Activated CD8-positive, alpha-beta T cell treated with anti-CD3 and anti-CD28 coated beads for 36 hours (primary cell): ENCODE measurements at regions not wholly inside any gene's neighbourhood (a gene's known extent, or its start where the extent isn't known, plus 50 kb on each side); places are given as distances from the start of the nearest gene placed in this dataset.

Source experiments
- ATAC-seq: fragments of 200-7000 bp; cut with Tn5 transposase; one replicate; pipeline ENCODE4 v1.10.0; 2021; ENCODE audit warnings: mild to moderate bottlenecking, moderate library complexity
- CTCF ChIA-PET: fragments of 350-600 bp; sonication (Branson Sonifier 250); formaldehyde crosslinking; loops from one replicate; lab custom pipeline; 2021; ENCODE audit warnings: antibody characterized with exemption; lab: Charles Lee
- POLR2A ChIA-PET: fragments of 350-600 bp; sonication (Branson Sonifier 250); formaldehyde crosslinking; loops from one replicate; lab custom pipeline; 2021; ENCODE audit warnings: antibody characterized with exemption; lab: Charles Lee
- DNase-seq: peaks from one replicate; pipeline ENCODE4 v3.0.0-alpha.2; 2020
- H3K27ac Mint-ChIP-seq: one replicate; pipeline ENCODE4 v1.8.0; 2021; ENCODE audit warnings: mild to moderate bottlenecking, mixed read lengths
- H3K27me3 Mint-ChIP-seq: one replicate; pipeline ENCODE4 v1.8.0; 2021; ENCODE audit warnings: mixed read lengths
- H3K36me3 Mint-ChIP-seq: one replicate; pipeline ENCODE4 v1.8.0; 2021; ENCODE audit warnings: low read depth, mixed read lengths
- H3K4me1 Mint-ChIP-seq: one replicate; pipeline ENCODE4 v1.8.0; 2021; ENCODE audit warnings: low read depth, mixed read lengths
- H3K4me3 Mint-ChIP-seq: one replicate; pipeline ENCODE4 v1.8.0; 2021; ENCODE audit warnings: mild to moderate bottlenecking, moderate library complexity, mixed read lengths
- H3K9me3 Mint-ChIP-seq: one replicate; pipeline ENCODE4 v1.8.0; 2021; ENCODE audit warnings: mixed read lengths
- CTCF ChIP-seq: fragments of 200-600 bp; IDR thresholded peaks from one replicate; pipeline ENCODE4 v1.8.0; 2022; ENCODE audit warnings: antibody characterized with exemption, mild to moderate bottlenecking
- intact Hi-C: fragments of 100-400 bp; cut with micrococcal nuclease; formaldehyde crosslinking; loops from one replicate; pipeline ENCODE4 v1.10.0; 2022

DNA sequence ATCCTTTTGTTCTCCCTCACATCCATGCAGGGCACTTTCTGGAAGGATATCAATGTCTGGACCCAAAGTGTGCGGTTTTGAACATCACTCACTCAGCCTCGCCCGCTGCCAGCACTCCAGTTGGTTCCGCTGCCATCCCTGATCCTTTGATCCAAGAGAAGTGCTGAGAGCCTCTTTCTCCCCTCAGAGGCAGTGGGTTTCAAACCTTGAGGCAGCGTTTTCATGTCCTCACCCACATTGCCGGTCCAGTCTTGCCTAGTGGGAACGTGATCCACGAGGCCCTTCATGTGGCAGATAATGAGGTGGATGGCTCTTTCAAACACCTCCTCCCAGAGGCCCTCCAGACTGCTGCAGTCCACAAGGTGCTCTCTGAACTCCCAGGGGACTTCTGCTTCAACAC is 122.2 kb downstream of the ACTL8 start:
- ChIA-PET CTCF (no interaction called here), POLR2A (no interaction called here)
- TF ChIP-seq CTCF = no peak
- Mint-ChIP-seq H3K4me3 (no peak overlapping the region), H3K27ac (no peak overlapping the region), H3K36me3 (no peaks in the 10 kb centered on the region), H3K4me1 (no peaks in the 10 kb centered on the region), H3K27me3 (peaks cover 2% of the 10 kb centered on the region), H3K9me3 (no peaks in the 10 kb centered on the region)
- ATAC-seq (no peak), DNase-seq (no peak)
- intact Hi-C loops = no loop called here

DNA sequence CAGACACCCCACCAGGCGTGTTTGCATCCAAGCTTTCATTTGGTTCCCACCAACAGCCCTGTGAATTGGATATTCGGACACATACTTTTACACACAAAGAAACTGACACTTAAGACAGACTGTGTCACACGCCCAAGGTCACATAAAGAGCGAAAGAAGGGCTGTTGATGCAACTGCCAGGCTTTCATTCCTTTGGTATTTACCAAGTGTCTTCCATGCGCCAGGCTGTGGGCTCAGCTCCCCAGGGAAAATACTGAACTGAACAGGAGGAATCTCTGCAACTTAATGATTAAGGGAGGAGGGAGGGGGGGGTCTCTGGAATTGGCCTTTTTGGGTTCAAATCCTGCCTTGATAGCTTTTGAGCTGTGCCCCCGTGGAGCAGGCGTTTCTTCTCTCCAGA is 122.8 kb downstream of the ACTL8 start:
- ChIA-PET CTCF (no interaction called here), POLR2A (no interaction called here)
- Mint-ChIP-seq H3K9me3 (no peaks in the 10 kb centered on the region), H3K27ac (no peak overlapping the region), H3K4me3 (no peak overlapping the region), H3K36me3 (no peaks in the 10 kb centered on the region), H3K27me3 (peaks cover 2% of the 10 kb centered on the region), H3K4me1 (no peaks in the 10 kb centered on the region)
- TF ChIP-seq CTCF = no peak
- ATAC-seq (no peak), DNase-seq (no peak)
- intact Hi-C loops = no loop called here

DNA sequence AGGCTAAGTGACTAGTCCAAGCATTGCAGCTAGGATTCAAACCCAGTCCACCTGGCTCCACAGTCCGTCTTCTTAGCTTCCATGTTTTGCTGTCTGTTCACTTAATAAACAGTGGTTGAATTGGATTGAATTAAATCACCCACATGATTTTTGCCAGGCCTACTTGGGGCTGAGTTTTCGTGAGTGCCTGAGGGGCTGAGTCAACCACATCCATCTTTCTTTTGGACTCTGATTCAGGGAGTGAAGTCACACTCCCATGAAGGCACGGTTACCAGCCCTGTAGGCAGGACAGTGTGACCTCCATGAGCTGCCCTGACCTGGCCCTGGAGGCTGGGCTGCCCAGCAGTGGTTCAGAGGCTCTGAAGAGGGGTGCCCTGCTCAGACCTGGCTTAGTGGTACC is 123.7 kb downstream of the ACTL8 start:
- ATAC-seq (no peak), DNase-seq (no peak)
- no peaks in the 10 kb centered on the region for H3K9me3 Mint-ChIP-seq
- no peak overlapping the region for H3K4me3 Mint-ChIP-seq
- ChIA-PET POLR2A (no interaction called here), CTCF (interaction anchor here (1.7 kb wide), 1 partner anchor 217 kb away, joined by 4 read pairs; no protein-coding TSS in a partner anchor)
- intact Hi-C loops = no loop called here
- H3K27me3 Mint-ChIP-seq = peaks cover 1% of the 10 kb centered on the region
- TF ChIP-seq CTCF = no peak
- H3K27ac Mint-ChIP-seq = no peak overlapping the region
- H3K36me3 Mint-ChIP-seq = no peaks in the 10 kb centered on the region
- H3K4me1 Mint-ChIP-seq = no peaks in the 10 kb centered on the region

- ChIA-PET POLR2A (no interaction called here), CTCF (interaction anchor here (1.7 kb wide), 1 partner anchor 219 kb away, joined by 4 read pairs; no protein-coding TSS in a partner anchor)
- Mint-ChIP-seq H3K27me3 (peaks cover 1% of the 10 kb centered on the region), H3K36me3 (no peaks in the 10 kb centered on the region), H3K4me3 (no peak overlapping the region), H3K27ac (no peak overlapping the region), H3K4me1 (no peaks in the 10 kb centered on the region), H3K9me3 (no peaks in the 10 kb centered on the region)
- DNase-seq (no peak), ATAC-seq (no peak)
- TF ChIP-seq CTCF = no peak
- intact Hi-C loops = no loop called here
Observed at GRCh38 chr1:17880449-17880848, 125.3 kb downstream of the ACTL8 start.

DNA sequence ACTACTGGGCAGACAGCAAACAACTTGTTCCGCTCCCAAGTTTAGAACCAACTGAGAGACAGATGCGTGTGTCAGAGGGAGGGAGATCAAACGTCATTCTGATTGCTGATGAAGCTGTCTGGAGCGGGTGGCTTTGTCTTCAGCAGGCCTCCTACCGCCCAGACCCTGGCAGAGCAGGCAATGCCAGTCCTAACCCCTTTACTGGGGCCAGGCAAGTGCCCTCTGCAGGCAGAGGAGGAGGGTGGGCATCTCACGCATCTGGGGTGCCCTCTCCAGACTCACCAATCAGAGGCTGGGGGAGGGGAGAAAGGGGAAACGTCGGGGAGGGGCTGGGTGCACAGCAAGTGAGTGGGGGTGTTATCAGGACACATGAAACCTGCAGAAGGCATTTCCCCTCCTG is 126.6 kb downstream of the ACTL8 start:
- CTCF ChIA-PET = no interaction called here
- intact Hi-C loops = no loop called here
- POLR2A ChIA-PET = no interaction called here
- no peaks in the 10 kb centered on the region for H3K36me3 Mint-ChIP-seq
- no peak for TF ChIP-seq CTCF
- ATAC-seq = no peak
- H3K27ac Mint-ChIP-seq = no peak overlapping the region
- DNase-seq = no peak
- no peaks in the 10 kb centered on the region for H3K9me3 Mint-ChIP-seq
- no peak overlapping the region for H3K4me3 Mint-ChIP-seq
- no peaks in the 10 kb centered on the region for H3K4me1 Mint-ChIP-seq
- H3K27me3 Mint-ChIP-seq = peaks cover 1% of the 10 kb centered on the region
